GM21515 (cell line): ENCODE measurements at regions not wholly inside any gene's neighbourhood (a gene's known extent, or its start where the extent isn't known, plus 50 kb on each side); places are given as distances from the start of the nearest gene placed in this dataset.

ENCODE experiments used
- ATAC-seq: cut with Tn5 transposase; IDR thresholded peaks from one replicate; pipeline ENCODE4 v1.9.1; 2021; ENCODE audit not compliant: unreplicated experiment

DNA sequence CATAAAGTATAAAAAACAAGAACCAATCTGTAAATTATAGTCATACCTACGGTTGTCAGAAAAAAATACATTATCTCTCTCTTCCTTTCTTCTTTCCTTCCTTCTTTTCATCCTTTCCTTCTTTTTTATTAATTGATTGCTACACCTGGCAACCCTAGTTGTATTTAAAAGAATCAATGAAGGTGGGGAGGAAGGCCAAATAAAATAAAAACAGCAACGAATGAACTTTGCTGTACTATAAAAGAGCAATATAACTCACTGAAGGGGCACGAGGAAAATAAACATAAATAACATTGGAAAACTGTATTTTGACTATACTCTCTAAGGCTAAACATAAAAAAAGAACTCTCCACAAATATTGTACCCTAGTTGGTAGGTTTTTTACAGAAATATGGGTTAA is 898.2 kb upstream of the USP15 start:
- ATAC-seq, result no peak

DNA sequence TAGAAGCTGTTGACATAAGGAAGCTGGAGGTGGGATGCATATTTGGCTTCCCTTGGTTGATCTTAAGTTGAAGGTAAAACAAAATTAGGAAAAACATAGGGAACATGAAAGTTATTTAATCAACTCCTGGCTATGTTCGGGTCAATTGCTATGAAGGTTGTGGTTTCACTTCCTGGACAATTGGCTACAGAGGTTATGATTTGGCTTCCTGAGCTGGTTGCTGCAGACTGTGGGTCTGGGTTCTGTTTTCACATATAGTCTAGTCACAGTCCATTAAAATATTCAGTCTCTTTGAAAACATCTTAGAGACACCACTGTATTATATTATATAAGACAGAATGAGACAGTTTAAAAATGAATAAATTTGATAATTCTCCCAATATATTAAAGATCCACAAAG is 895.2 kb upstream of the USP15 start:
- ATAC-seq, result no peak

DNA sequence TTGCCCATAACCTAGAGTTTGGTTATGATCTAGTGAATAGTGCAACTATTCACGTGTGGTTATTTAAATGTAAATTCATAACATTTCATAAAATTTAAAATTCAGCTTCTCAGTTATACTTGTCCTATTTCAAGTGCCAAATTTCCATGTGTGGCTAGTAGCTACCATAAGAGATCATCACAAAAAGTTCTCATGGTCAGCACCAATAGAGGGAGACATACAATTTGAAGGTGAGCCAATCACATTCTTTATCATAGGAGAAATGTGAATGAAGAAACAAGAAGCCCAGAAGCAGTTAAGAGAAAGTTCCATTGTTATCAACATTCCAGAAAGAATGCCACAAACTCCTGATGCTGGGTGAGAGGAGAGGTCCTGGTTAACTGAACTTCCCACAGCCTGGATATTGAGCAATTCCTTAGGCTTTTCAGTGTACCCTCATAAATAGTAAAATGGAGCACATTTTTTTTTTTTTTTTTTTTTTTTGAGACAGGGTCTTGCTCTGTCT is 892.9 kb upstream of the USP15 start:
- no peak for ATAC-seq

DNA sequence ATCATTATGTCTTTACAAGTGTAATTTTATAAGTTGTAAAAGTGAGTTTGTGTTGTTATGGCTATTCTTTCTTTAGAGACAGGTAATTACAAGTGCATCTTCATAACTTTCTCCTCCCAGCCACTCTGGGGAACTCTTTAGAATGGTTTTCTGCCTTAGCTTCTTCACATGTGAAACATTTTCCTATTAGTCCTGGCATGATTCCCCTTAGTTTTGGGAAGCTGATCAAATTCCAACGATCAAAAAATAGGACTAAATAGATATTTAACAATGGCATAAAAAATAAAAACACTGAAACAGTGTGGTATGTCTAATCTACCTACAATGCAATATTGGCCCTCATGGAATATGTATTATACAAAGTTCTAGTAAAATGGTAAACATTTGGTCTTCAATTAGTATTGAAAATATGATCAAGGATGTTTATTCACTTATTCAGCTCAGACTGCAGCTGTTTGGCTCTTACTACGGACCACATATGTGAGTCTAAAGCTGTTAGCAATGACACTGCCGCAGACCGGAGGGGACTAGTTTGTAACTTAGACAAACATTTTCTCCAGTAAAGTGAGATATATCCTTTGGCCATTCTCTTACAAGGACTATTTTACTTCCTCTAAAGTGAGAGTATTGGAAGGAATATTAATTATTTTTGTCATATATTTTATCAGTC is 890.8 kb upstream of the USP15 start:
- ATAC-seq, result no peak

DNA sequence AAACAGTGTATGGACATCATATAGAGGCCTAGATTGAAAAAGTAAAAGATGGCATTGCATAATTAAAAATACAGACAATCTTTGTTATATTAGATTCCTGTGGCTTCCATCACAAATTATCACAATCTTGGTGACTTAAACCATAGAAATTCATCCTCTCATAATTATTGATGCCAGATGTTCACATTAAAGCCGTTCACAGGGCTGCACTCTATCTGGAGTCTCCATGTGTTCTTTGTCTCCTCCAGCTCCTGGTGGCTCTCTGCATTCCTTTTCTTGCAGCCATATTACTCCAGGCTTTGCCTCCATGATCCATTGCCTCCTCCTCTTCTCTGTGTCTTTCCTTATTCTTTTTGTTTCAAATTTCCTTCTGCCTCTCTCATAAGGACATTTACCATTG is 875.7 kb upstream of the USP15 start:
- ATAC-seq, result no peak

DNA sequence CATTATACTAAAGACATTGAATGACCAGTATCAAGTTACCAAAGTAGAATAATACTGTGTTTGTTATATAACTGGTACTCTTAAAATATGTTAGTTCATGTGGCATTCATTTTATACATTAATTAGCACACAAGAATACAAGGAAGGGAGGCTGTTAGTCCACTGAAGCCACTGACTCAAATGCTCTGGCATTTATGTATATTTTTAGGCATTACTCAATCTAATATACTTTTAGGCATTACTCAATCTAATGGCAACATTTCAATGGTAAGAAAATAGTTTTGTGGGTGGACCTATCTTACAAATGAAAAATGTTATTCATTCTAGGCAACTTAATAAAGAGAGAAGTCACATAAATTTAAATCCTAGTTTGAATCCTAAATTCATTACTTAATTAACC is 874.4 kb upstream of the USP15 start:
- ATAC-seq, result no peak

DNA sequence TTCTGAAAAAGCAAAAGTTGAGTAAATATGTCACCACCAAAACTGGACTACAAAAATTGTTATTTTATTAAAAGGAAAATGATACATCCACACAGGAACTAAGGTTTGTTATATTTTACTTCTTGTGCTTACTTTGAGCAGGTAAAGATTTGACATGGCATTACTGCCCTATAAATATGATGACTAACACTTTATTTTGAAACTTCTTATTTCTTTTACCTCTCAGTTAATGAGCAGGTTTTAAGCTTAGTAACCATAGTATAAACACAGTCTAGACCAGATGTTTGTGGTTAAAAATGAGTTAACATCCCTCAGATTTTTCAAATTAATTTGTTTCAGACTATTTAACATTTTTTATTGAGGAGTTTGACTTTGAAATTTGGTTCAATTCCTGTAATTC is 862.5 kb upstream of the USP15 start:
- ATAC-seq, result no peak

DNA sequence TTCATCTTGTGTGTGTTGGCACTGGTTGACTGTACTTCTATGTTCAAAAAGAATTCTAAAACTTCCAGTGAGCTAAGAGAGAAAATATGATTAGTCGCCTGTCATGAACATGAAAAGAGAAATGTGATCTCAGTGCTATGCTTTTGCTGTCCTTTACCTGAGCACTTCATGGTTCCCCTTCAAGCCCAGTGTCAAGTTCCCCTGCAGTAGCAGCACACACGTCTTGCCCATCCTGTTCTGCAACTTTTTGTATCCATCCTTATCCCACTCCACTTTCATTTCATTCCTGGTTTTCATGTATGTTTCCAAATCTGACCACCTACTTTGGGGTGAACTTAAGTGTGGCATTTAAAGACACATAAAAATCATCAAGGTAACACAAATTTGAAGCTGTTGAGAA is 848.0 kb upstream of the USP15 start:
- no peak for ATAC-seq

DNA sequence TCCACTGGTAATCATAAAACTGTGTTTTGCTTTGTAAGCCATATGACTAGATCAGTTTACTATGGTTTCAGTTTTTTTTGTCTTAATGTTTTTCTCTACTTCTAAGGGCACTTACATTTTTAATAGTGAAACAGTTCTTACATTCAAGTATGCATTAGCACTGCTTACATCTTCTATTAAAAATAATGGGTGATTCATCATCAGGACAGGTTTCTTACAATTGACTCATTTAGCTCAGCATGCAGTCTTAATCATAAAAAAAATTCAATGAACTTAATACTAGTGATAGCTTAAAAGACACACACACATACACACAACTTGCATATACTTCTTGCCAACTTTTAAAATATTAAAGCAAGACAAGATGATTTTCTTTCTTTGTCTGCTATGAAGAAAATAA is 845.7 kb upstream of the USP15 start:
- ATAC-seq, result no peak

DNA sequence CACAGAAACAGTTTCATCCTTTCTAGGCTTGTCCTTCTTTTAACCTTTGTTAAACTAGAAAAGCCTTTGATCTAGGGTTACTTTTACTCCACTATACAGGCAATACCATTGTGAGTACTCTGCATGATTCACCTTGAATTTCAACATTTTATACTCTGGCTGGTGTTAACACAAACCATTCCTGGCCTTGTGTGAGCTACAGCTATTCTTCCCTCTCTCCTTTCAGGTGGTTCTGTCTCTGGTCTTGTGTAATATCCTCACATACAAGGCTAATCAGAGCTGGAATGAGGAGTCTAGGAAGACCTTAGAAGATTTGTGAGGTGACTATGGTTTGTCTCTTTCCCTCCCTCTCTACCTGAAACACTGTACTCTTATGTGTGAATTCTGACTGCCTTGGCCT is 837.4 kb upstream of the USP15 start:
- ATAC-seq, result no peak

DNA sequence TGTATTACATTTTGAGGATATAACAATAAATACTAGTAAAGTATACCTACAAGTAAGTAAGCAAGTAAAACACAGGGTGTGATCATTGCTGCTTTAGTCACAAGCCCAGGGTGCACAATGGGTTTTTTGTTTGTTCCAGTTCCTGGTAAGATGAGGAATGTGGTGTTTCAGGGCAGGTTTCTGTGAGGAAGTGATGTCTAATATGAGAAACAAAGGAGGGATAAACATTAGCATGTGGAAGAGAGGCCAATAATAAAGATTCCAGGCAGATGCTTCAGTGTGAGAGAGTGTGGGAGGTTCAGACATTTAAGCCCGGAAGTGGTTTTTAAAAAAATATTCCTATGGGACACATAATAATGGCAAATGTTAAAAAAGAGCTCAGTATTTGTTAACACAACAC is 808.1 kb upstream of the USP15 start:
- no peak for ATAC-seq

DNA sequence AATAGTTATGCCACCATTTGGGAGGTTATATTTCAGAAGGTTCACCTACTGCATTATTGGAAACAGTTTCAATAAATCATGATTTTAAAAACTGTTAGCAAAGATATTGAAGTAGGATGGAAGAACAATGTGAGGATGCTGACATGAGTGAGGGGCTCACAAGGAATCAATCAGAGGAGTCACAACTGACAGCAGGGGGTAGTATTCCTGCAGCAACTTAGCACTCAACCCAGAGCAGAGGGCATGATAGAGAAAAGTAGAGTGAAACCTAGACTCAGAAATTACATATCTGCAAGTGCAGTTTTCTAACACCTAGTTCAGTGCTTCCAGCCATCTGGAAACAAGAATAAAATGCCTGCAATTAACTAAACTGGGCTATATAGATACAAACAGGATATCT is 772.5 kb upstream of the USP15 start:
- no peak for ATAC-seq

DNA sequence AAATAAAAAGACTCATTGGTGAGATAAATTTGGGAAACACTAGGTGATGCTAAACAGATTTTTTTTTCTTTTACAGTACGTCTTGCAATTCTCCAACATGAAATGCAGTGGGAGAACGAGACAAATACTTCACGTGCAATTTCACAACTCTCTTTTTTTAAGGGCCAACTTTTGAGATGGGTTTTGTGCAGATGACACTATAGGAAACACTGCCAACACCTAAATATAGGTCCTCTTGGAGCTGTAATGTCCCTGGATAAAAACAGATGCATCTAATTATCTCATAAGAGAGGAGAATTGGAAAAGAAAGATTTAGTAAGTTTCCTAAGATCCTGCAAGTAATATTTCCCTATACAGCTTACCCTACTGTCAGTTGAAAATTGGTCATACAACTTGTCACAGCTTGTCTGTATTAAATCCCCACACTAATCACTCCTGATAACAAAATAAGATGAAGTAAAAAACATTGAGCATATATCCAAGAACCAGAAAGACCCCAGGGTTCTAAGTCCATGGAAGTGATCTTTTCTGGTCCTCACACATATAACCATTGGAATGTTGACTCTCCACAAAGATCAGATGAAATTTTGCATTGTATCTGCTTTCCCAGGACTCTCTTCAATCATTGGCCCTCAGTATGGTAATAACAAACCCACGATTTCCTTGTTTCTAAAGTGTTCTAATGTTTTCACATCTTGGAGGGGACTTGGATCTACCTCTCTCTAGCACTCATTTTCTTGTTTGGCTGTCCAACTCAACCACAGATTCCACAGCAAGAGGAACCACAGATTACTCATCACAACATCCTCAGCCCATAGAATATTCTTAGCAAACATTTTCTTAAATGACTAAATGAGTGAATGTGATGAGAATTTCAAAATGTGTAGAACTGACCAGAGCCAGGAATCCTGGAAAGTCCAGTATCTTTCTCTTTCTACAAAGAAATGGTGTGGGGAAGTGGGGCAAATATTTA is 769.4 kb upstream of the USP15 start:
- ATAC-seq, result no peak

DNA sequence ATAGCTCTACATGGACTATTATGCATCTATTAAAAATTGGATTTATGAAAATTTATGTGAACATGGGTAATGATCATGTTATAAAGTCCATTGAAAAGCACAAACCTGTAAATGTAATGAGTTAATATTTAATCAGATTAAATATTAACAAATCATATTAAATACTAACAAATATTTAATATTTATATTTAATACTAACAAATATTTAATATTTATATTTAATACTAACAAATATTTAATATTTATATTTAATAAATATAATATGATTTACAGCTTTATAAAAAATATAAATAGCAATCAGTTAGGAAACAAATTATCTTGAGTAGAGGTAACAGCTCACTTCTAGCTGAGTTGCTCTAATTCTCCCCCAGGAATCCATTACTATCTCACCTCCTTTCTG is 758.0 kb upstream of the USP15 start:
- ATAC-seq, result no peak

DNA sequence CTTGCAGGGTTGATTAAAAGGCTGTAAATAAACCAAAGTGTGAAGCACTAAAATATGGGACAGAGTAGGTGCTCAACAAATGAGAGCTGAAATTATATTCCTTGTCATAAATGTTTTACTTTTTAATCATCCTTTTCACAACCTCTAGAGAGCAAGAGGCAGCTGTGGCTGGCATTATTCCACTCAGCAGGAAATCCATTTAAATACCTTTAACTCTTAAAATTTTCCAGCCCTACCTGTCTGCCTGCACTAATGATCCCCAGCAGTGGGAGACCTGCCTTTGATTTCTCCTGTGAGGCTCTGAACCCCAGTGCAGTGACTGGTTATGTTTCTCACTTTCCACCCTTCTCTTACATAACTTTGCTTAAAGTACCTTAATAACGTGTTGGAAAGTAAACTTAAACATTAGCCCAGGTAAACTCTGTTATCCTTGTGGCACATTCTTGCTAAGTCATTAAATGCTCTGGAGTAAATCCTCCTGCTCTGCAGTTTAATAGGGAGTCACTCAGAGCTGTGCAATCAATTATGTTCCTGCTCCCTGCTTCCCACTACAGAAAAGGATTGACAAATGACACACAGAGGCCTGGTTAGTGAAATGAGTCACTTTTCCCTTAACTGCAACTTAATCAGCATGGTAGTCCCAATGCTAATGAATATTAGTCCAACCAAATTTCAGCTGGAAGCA is 755.7 kb upstream of the USP15 start:
- ATAC-seq, result no peak

DNA sequence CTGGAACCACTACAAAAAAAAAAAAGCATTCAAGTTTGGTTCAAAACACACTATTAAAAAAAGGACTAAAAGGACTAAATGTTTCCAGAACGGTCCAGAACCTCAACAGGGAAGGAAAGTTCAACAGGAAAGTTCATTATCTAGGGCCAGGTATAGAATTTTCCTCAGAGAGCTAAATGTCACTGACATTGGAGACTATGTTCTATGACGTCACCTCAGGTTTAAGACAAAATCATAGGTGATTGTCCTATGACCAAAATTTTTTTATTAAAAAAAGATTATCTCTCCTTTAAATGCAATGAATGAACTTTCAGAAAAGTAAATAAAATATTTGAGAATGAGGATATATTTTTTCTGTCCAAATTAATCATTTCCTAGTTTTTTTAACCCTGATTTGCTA is 746.7 kb upstream of the USP15 start:
- no peak for ATAC-seq

DNA sequence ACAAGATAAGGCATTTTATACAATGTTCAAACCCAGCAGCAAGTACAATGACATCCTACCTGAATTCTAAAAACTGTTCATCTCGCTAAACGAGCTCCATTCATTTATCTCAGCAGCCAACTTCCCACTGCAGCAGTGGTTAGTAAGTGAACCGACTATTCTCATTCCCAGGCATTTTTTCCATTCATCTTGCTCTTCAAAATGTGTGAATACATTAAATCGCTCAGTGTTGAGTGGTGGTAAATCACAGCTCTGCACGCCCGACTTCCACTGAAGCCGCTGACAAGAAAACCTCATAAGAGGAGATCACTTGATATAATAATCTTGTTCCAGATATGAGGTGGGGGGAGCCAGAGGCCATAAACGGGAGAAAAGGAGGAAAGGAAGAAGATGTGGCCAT is 746.2 kb upstream of the USP15 start:
- no peak for ATAC-seq

DNA sequence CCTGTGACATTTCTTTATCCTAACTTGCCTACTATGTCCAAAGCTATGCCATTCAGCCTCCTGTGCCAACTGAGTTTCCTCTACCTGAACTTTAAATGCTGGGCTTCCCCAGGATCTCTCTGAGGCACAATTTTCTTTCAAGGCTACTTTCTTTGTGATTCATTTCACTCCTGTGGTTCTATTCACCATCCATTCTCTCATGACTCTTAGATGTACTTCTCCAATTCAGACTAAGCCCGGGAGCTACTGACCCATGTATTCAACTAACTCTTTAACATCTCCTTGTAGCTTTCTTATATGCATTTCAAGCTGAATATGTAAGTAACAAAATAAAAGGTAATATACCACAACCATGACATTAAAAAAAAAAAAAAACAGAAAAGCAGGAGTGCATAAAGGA is 738.9 kb upstream of the USP15 start:
- ATAC-seq, result no peak

DNA sequence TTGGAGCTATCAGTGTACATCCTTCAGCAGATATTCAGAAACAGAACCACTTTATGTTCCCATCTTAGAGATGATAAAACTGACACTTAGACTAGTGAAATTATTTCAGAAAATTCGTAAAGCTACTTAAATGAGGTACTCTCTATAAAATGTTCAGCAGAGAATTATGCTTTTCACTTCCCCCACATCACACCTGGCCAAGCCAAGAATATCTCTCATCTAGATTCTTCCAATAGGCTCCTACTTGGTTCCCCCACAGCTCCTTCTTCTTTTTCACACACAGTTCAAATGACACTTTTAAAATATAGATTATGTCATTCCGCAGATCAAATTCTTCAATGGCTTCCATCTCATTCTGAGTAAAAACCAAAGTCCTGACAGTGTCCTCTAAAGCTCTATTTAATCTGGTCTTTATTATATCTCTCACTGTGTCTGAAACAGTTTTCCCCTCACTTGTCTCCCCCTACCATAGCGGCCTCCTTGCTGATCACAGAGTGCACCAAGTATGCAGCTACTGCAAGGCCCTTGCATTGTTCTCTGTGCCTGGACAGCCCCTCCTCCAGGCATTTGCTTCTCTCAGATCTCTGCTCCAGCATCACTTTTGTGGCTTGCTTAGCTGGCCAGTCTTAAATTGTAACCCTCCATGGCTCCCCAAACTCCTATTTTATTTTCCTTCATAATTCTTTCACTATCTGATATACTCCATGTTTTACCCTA is 736.8 kb upstream of the USP15 start:
- ATAC-seq, result no peak

DNA sequence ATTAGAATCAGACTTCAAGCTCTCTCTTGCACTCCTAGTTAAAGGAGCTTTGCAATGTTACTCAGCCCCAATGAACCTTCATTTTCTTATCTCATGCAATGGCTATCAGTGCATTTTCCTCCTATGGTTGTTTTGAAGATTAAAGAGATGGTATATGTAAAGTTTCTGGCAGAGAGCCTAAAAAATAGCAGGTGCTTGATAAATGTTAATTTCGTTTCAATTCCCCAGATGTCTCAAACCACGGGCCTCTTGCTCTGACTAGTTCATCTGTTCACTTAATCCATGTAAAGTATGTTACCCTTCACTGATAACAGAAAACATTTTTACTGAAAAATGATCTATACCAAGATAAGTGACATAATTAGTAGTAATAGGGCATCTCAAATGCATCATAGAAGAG is 735.4 kb upstream of the USP15 start:
- ATAC-seq, result no peak

DNA sequence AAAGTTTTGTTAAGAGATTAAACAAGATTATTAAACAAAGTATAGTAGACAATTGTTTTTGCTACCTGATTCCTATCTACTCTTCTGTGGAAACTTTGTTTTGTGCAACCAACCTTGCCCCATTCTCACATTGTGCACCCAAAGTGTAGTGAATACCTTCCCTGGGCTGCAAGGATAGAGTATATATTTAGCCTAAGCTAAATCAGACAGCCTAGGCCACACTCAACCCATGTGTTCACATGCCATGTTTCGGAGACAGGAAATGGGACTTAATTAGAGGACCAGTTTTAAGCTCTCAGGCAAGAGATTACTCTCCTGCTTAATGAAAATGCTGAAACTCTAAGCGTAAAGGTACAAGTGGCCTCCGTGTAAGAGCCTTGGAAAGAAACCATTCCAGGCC is 734.9 kb upstream of the USP15 start:
- ATAC-seq, result no peak
